ENCODE measurements at regions not wholly inside any gene's neighbourhood (a gene's known extent, or its start where the extent isn't known, plus 50 kb on each side); places are given as distances from the start of the nearest gene placed in this dataset.
"Not testable (repeated sequence)": the region's sequence is repeated elsewhere in the genome, so short reads cannot be mapped to it uniquely, and the experiment has no call there.

GRCh38 chr4:67332627-67333026 lies 212.7 kb downstream of the CENPC start:
- peak; percentile 12 for DNase-seq (ENCODE audit: low spot score)

DNA sequence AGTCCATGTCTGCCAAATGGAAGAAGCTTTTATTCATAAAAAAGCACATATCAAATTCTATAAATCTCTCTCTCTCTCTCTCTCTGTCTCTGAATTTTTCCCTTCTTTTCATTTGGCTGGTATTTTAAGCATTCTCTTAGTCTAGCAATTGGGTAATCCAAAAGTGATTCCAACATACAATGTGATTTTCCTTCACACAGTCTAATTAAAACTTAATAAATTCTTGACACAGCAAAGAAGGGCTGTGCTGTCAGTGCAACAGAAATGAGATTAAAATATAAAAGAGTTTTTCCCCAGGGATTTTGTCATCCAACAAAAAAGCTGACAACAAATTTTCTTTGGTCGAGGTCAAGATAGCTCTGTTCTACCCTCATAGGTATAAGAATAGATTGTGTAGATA lies 216.9 kb downstream of the CENPC start:
- no peak for DNase-seq (ENCODE audit: low spot score)

GRCh38 chr4:67328018-67328278 lies 217.4 kb downstream of the CENPC start:
- DNase-seq (ENCODE audit: low spot score): no peak

DNA sequence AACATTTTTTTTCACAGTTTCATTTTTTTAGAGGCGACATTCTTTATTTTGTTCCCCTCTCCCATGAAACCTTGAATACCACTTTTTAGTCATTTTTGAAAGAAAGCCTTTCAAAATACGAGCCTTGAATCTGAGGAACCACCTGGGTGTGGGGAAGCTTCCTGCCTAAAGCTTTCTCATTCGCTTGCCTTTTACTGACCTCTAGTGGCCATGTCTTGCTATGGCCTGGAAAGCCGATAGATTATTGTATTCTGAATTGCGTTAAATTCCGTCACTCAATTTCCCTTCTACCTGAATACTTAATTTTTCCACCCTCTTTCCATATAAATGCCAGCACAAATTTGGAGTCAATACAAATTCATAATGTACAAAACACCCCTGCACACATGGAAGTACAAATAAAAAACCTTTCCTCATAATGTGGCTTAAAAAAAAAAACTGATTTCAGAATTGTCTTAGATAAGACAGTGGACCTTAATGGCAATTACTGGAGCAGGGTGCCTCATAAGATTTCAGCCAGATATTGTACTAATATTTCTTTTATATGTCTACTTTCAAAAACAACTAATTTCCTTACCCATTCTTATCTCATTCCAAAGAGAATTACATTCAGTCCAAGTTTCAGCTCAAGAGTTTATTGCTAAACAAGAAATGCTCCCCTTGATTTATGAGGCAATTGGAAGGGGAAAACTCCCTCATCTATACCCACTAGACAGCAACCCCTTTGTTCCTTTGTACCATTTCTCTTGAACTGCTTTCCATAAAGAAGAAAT lies 217.9 kb downstream of the CENPC start:
- DNase-seq (ENCODE audit: low spot score): peak; percentile 54

- DNase-seq (ENCODE audit: low spot score): no peak
Observed at GRCh38 chr4:67325791-67326190, 219.5 kb downstream of the CENPC start.

DNA sequence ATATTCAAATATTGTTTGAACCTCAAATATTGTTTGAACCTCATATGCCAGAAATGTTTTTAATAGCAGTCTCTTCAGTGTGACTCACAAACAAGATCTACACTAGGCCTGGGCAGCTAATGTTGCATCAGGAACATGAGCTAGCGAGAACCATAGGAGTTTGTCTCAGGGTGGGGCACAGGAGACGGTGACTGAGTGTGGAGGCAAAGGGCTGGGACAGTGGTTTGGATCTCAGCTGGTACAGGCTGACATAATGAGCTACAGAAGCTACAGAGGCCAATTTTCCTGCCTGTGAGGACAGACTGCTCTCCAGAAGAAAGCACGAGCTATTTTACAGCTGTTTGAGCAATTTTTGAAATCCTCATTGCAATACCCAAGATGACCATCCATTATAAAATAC lies 224.7 kb downstream of the CENPC start:
- DNase-seq (ENCODE audit: low spot score): no peak

DNA sequence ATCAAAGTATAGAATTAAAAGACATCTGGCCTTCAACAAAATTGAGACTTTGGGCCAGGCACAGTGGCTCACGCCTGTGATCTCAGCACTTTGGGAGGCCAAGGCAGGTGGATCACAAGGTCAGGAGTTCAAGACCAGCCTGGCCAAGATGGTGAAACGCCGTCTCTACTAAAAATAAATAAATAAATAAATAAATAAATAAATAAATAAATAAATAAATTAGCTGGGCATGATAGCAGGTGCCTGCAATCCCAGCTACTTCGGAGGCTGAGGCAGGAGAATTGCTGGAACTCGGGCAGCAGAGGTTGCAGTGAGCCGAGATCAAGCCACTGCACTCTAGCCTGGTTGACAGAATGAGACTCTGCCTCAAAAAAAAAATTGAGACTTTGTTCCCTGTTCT lies 225.7 kb downstream of the CENPC start:
- not testable (repeated sequence) for DNase-seq (ENCODE audit: low spot score)

GRCh38 chr4:67300497-67301185 lies 244.7 kb downstream of the CENPC start:
- DNase-seq (ENCODE audit: low spot score): peak; percentile 20

DNA sequence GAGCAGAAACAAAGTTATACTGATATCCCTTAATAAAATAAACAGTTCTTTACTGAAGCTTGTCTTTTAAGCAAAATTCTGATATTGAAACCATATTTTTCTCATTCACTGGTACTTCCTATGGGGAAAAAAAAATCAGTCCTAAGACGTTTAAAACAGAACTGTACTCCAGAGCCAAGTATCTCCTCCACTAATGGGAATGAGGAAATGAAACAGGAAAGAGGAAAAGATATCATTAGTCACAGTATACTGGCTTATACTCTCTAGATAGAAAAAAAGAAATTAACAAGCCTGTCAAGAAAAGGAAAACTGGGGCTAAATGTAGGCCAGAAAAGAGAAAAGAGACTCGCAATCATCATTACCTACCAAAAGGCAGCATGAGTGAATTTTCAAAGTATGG lies 252.7 kb downstream of the CENPC start:
- no peak for DNase-seq (ENCODE audit: low spot score)

GRCh38 chr4:67292045-67292444 lies 253.3 kb downstream of the CENPC start:
- DNase-seq (ENCODE audit: low spot score): no peak

DNA sequence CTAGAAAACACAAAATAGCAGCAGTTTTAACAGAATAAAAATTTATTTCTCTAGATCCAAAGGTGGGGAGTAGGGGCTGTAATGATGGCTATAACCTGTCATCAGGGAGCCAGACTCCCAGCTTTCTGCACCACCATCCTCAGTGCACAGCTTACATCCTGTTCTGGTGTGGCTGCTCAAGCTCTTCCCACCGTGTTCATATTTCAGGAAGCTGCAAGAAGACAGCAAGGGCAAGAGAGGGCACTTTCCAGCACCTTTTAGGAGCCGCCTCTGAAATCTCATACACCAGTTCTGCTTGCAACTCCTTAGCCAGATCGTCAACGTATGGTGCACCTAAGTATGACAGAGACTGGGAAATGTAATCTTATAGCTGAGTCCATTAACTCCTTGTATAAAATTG lies 253.7 kb downstream of the CENPC start:
- no peak for DNase-seq (ENCODE audit: low spot score)

DNA sequence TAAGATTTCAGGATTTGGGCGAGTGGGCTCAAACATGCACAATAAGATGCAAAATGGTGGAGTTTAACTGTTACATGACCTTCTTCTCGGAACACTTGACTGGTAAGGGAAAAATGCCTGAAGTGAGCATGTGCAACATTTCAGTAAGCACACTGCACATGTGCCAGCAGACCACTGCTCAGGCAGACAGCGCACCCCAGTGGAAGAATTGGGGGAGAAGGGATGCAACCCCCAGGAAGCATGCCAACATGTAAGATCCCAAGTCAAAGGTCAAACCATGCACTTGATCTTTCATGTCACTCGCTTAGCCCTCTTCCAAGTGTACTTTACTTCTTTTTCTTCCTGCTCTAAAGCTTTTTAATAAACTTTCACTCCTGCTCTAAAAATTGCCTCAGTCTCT lies 256.3 kb downstream of the CENPC start:
- peak; percentile 41 for DNase-seq (ENCODE audit: low spot score)

DNA sequence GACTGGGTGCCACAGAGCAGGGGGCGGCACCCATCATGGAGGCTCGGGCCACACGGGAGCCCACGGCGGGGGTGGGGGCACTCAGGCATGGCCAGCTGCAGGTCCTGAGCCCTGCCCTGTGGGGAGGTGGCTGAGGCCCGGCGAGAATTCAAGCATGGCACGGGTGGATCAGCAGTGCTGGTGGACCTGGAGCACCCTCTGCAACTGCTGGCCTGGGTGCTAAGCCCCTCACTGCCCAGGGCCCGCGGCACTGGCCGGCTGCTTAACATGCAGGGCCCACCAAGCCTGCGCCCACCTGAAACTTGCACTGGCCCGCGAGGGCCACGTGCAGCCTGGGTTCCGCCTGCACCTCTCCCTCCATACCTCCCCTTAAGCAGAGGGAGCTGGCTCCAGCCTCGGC lies 258.6 kb downstream of the CENPC start:
- DNase-seq (ENCODE audit: low spot score): no peak

DNA sequence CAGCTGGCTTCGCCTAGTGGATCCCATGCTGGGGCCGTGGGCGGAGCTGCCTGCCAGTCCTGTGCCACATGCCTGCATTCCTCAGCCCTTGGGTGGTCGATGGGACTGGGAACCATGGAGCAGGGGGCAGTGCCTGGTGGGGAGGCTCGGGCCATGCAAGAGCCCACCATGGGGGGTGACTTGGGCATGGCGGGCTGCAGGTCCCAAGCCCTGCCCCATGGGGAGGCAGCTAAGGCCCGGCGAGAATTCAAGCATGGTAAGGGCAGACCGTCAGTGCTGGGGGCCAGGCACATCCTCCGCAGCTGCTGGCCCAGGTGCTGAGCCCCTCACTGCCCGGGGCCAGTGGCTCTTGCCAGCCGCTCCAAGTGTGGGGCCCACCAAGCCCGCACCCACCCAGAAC lies 262.6 kb downstream of the CENPC start:
- DNase-seq (ENCODE audit: low spot score): no peak

GRCh38 chr4:67275179-67275750 lies 270.0 kb downstream of the CENPC start:
- DNase-seq (ENCODE audit: low spot score): no peak

DNA sequence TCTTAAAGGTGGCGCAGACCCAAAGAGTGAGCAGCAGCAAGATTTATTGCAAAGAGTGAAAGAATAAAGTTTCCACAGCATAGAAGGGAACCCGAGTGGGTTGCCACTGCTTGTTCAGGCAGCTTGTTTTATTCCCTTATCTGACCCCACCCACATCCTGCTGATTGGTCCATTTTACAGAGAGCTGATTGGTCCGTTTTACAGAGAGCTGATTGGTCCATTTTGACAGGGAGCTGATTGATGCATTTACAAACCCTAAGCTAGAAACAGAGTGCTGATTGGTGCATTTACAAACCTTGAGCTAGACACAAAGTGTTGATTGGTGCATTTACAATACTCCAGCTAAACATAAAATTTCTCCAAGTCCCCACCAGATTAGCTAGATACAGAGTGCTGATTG lies 270.6 kb downstream of the CENPC start:
- DNase-seq (ENCODE audit: low spot score): not testable (repeated sequence)

GRCh38 chr4:67273666-67274065 lies 271.6 kb downstream of the CENPC start:
- no peak for DNase-seq (ENCODE audit: low spot score)

DNA sequence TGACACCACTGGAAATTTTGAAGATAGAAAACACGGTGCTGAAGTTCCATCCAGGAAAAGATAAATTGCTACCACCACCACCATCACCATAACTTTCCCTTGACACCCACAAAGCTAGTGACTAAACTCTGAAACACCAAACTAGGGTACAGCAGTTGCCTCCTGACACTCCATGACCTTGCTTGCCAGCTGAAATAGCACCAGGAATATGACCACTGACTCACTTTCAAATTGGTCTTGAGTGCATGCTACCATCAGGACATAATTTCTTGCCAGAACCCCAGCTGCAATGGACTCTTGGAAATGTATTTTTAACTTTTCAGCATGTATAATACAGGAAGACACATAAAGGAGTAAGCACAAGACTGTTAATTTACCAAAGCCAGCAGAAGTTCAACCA lies 283.3 kb downstream of the CENPC start:
- DNase-seq (ENCODE audit: low spot score): no peak

- DNase-seq (ENCODE audit: low spot score): no peak
Observed at GRCh38 chr4:67256388-67257043, 288.8 kb downstream of the CENPC start.

- no peak for DNase-seq (ENCODE audit: low spot score)
Observed at GRCh38 chr4:67250131-67250896, 295.0 kb downstream of the CENPC start.

- no peak for DNase-seq (ENCODE audit: low spot score)
Observed at GRCh38 chr4:67236788-67237187, 308.5 kb downstream of the CENPC start.

DNA sequence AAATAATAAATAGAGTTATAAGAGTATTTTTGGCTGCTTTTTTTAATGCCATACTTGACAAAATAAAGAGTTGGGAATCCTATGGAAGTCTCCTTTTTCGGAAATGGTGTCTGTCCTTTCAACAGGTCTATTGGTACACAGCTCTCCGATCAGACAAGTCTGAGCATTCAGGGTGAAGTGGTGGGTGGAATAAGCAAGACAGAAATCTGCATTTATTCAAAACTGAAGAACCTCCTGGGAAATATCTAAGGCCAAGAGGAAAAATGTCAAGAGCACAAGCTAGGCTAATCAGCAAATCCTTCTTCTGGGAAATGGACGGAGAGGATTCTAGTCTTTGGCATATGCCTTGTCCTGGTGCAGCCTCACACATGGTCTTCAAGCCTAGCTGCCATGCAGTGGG lies 309.0 kb downstream of the CENPC start:
- no peak for DNase-seq (ENCODE audit: low spot score)
